Hematopoietic multipotent progenitor cell treated with erythropoietin and hydrocortisone succinate and interleukin-3 and kit ligand, for 8 days (in vitro differentiated cells): ENCODE measurements at regions not wholly inside any gene's neighbourhood (a gene's known extent, or its start where the extent isn't known, plus 50 kb on each side); places are given as distances from the start of the nearest gene placed in this dataset.
A peak's percentile ranks its signal among the peaks of the same experiment; 100 is the strongest.
"Not testable (repeated sequence)": the region's sequence is repeated elsewhere in the genome, so short reads cannot be mapped to it uniquely, and the experiment has no call there.

Experiments used
- DNase-seq: peaks from one replicate; pipeline ENCODE4 v3.0.0-alpha.2; 2015

GRCh38 chr7:83824214-83824613 is 175.3 kb upstream of the SEMA3E start:
- no peak for DNase-seq

GRCh38 chr7:83821866-83822265 is 172.9 kb upstream of the SEMA3E start:
- DNase-seq, result peak; percentile 59

GRCh38 chr7:83820641-83821040 is 171.7 kb upstream of the SEMA3E start:
- DNase-seq, result no peak

- no peak for DNase-seq
Observed at GRCh38 chr7:83819911-83820310, 171.0 kb upstream of the SEMA3E start.

- DNase-seq, result no peak
Observed at GRCh38 chr7:83814480-83814879, 165.5 kb upstream of the SEMA3E start.

GRCh38 chr7:83812563-83812962 is 163.6 kb upstream of the SEMA3E start:
- not testable (repeated sequence) for DNase-seq

- no peak for DNase-seq
Observed at GRCh38 chr7:83808982-83809381, 160.0 kb upstream of the SEMA3E start.

DNA sequence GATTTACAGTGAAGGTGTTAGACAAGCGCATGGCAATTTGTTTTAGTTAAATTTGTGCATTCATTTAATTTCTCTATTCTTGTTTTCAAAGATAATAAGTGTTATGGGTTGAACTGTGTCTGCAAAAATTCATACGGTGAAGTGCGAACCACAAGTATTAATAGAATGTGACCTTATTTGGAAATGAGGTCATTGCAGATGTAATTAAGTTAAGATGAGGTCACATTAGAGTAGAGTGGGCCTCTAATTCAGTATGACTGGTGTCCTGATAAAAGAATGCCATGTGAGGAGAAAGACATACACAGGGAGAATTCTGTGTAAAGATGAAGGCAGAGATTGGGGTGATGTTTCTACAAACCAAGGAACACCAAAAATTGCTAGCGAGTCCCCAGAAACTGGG is 158.8 kb upstream of the SEMA3E start:
- DNase-seq, result no peak

DNA sequence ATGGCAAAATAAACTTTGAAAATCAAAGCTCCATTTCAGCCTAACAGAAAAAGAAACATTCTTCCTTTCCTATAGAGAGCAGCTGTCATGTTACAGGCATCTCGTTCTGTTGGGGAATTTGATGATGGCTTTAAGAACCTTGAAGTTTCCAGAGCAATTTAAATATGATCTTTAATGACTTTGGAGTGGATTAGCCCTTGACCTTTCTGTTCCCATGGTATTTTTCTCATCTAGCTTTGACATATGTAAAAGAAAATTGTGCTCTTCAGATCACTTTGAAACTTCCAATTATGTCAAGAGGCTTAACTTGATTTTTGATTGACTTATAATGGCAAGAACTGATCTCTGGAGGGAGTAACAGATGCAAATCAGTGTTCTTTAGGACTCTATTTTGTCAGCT is 157.6 kb upstream of the SEMA3E start:
- DNase-seq, result no peak

DNA sequence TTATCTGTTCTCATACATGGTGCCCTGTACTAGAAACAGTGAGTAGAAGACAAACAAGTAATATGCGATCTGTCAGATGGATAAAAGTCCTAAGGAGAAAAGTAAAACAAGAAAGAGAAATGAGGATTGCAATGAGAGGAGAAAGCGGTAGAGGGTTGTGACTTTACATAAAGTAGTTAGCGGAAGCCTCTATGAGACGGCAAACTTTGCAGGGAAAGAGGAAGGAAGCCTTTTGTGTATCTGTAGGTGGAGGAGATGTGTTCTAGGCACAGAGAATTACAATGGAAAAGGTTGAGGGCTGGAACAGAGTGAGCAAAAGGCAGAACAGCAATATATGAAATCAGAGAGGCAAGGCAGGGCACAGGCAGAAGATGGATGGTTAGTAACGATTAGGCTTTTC is 150.4 kb upstream of the SEMA3E start:
- DNase-seq, result no peak

DNA sequence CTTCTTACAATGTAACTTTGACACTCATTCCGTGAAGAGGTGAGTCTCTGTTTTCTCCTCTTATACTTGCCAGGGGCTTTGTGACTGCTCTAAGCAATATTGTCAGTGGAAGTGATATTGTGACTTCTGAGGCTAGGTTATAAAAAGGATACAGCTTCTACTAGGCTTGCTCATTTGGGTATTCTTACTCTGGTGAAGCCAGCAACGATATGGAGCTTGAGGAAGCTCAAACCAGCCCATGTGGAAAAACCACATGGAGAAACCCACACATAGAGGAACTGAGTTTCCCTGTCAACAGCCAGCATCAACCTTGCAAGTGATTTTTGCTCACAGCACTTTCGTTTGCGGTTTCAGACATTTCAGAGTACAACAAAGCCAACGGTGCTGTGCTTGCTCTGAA is 149.6 kb upstream of the SEMA3E start:
- no peak for DNase-seq

GRCh38 chr7:83796760-83797159 is 147.8 kb upstream of the SEMA3E start:
- DNase-seq, result no peak

DNA sequence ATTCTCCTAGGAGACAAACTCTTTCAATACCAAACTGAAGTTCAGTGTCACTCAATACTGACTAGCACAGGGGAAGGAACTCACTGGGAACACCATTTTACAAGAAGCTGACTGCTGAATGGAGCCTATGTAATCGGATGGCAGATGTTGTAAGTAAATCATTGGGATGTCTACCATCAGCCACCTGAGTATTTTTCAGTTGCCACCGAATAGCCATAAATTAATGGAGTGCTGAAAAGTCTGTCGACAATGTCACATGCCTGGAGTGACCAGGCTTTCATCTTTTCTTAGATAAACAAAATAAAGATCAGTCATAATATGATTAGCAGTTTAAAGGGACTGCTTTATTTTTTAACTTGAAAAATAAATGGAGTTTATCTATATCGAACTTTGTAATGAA is 145.9 kb upstream of the SEMA3E start:
- no peak for DNase-seq

DNA sequence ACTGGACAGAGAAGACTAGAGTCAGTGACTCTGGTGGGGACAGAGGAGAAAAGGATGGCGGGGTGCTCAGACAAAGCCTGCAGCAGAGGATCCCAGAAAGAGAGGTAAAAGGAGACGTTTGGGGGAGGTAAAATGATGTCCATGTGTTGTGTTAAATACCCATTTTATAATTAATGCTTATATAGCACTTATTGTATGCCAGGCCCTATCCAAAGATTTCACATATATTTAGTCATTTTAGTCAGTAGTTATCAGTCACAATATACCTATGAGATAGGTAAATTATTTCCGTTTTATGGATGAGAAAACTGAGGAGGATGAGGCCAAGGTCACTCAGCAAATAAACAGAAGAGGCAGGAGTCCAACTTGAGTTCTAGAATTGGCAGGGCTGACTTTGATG is 144.6 kb upstream of the SEMA3E start:
- DNase-seq, result no peak

DNA sequence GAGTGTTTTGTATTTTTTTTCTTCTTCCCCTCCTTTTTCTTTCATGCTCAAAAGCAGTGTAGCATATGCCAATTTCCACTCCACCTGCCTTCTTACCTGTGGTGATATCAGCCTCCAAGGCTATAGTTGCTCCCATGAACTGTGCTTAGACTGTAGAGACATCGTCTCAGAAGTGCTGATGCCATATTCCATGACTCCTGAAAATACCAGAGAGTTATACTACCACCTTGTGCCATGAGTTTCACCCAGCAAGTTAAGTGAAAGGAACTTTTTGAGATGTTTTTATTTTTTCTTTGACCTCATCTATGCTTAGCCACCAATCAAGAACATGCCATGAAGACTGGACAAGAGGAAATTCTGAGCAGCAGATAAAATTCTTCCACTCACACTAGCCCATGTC is 142.8 kb upstream of the SEMA3E start:
- DNase-seq, result no peak

- DNase-seq, result peak; percentile 81
Observed at GRCh38 chr7:83786858-83787257, 137.9 kb upstream of the SEMA3E start.

GRCh38 chr7:83782628-83783027 is 133.7 kb upstream of the SEMA3E start:
- no peak for DNase-seq

DNA sequence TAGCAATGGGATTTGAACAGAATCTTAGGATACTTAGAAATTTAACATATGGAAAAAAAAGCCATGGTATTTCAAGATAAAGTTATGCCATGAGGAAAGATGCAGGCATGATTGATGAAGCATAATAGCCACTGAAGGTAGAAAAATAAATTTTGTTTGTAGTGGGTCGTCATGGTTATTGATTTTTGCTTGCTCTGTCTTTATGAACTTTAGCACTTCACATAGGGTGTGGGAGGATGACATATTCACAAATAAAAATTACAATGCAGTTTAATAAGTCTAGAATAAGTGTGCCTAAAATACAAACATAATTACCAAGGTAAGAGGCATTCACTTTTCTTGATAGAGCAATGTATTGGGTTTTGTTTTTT is 129.1 kb upstream of the SEMA3E start:
- no peak for DNase-seq

- DNase-seq, result no peak
Observed at GRCh38 chr7:83777406-83778072, 128.6 kb upstream of the SEMA3E start.

DNA sequence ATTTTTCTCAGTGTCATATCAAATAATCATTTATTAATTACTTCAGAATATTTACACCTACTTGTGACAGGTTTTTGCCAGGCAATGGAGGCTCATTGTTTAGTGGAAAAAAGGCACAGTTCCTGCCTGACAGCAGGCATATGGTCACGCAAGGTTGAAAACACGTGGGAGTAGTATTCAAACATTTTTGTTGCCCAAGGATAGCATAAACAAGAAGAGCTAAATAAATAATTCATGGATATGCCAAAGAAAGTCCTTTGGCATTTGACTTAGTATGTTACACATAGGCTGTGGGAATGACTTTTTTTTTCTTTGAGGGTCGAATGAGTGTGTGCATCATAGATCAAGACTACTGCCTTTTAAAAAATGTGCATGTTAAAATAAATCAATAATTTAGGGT is 120.5 kb upstream of the SEMA3E start:
- no peak for DNase-seq

DNA sequence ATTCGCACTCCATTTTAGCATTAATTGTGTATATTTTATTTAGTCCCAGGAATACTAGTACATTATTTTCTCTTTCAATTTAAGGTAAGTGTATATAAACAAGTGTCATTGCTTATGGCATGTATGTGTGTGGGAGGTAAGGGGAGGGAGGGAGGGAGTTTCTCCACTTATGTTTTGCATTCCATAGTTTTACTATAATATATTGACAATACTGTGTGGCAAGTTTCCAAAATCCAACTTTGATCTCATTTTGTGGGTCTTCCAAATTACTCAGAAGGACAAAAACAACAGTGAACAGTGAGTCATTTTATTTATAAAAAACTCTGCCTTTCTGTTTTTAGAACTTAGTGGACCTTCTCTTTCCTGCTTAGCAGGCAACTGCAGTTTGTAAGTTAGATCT is 102.3 kb upstream of the SEMA3E start:
- no peak for DNase-seq

DNA sequence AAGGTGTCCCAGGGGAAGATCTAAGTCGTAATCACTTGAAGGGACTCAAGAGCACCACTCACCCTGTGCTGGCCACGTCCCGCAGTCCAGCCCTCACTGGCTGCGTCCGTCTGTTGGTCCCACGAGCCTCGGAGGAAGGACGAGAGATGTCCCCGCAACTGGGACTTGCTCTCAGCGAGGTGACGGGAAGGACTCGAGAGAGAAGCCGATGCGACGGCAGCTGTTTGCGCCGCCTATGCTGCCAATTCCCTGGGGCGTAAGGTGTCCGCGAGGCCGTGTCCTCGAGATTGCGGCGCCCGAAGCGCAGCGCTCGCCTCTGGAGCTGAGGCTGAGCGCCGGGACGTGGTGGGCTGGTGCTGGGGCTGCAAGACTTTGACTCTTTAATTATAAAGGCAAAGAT is 100.6 kb upstream of the SEMA3E start:
- no peak for DNase-seq

DNA sequence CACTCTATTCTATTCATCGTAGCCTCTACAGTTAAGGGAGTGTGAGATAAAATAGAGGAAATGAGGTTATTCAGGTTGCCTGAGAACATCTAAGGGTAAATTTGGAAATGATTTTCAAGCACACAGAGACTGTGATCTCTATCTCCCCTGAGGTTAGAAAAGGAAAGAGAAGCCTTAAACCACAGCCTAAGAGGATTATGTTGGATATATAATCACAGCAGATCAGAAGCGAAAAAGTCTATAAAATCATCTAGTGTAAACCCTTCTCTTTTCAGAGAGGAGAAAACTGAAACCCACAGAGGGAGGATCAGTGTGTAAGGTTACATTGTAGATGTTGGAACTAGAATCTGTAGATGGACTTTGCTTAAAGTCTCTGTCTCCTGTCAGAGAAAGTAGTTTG is 90.6 kb upstream of the SEMA3E start:
- DNase-seq, result no peak

- DNase-seq, result no peak
Observed at GRCh38 chr7:83738291-83738835, 89.4 kb upstream of the SEMA3E start.

DNA sequence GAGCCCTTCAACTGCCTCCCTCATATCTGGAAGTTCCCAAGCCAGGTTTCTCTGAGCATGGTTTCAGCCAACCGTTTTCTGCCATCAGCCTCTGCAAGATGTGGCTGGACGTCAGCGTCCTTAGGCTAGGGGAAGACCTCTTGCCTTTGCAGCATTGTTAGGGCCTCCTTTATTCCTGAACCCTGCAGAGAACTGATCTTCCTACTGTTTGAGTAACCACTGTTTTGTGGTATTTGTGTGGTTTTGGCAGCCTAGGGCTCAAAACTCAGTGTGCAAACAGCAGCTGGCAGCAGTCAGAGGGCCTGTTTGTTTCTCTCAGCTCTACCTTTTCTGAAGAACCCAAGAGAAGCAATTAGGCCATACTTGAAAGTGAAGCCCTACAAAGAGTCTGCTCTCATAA is 83.4 kb upstream of the SEMA3E start:
- DNase-seq, result no peak
